ENCODE measurements at regions not wholly inside any gene's neighbourhood (a gene's known extent, or its start where the extent isn't known, plus 50 kb on each side); places are given as distances from the start of the nearest gene placed in this dataset.

DNA sequence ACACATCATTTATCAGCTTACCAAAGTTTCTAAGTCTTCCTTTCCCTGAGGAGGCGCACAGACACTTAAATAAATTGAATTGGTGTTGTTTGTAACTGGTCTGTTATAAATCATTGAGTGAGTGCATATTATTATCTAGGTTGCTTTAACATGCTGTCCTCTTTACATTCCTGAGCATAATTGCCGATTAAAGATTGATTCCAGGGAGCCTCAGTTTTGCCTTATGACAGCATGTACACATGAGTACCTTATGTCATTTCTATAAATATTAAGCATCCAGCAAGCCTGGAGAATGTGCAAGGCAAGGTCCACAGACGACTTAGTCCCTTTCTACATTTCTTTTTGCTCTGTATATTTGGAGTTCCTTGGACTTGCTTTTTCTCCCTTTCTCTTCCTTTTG lies 177.9 kb upstream of the STEAP4 start:
- ChIA-PET CTCF (interaction anchor here (1.5 kb wide), 1 partner anchor 27 kb away, joined by 3 read pairs; no protein-coding TSS in a partner anchor), POLR2A (no interaction called here)
- TF ChIP-seq GATA2 (IDR thresholded peaks at IDR 0.05; ENCODE audit: insufficient read depth, insufficient read length, low read depth, low read length) (no peak), EZH2 (IDR thresholded peaks at IDR 0.05; ENCODE audit: borderline replicate concordance, low read depth, low read length, severe bottlenecking) (no peak), FOS (IDR thresholded peaks at IDR 0.05; ENCODE audit: borderline replicate concordance, insufficient read depth, low read length) (no peak), JUN (IDR thresholded peaks at IDR 0.05; ENCODE audit: borderline replicate concordance, insufficient read depth, insufficient read length, low read depth) (no peak)
- TF ChIP-seq, protein P1, sequence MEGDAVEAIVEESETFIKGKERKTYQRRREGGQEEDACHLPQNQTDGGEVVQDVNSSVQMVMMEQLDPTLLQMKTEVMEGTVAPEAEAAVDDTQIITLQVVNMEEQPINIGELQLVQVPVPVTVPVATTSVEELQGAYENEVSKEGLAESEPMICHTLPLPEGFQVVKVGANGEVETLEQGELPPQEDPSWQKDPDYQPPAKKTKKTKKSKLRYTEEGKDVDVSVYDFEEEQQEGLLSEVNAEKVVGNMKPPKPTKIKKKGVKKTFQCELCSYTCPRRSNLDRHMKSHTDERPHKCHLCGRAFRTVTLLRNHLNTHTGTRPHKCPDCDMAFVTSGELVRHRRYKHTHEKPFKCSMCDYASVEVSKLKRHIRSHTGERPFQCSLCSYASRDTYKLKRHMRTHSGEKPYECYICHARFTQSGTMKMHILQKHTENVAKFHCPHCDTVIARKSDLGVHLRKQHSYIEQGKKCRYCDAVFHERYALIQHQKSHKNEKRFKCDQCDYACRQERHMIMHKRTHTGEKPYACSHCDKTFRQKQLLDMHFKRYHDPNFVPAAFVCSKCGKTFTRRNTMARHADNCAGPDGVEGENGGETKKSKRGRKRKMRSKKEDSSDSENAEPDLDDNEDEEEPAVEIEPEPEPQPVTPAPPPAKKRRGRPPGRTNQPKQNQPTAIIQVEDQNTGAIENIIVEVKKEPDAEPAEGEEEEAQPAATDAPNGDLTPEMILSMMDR (IDR thresholded peaks at IDR 0.05; ENCODE audit: extremely low read depth in 1 of 2, insufficient read depth in 1 of 2, low read depth in 1 of 2, low read length in 2 of 2), result no peak
- no peak overlapping the region for H3K4me2 ChIP-seq (ENCODE audit: insufficient read depth, low read length)
- no peak overlapping the region for H2AFZ ChIP-seq (ENCODE audit: low read depth, low read length)
- intact Hi-C loops (cut with micrococcal nuclease) (no loop called here), dilution Hi-C loops (cut with MboI; ENCODE audit: extremely low pct_ligation_motif_present, low sequenced_read_pairs) (no loop called here)
- no peaks in the 10 kb centered on the region for H3K27me3 ChIP-seq (ENCODE audit: control insufficient read depth in 2 of 2, insufficient read depth in 2 of 2, low read length in 2 of 2)
- FAIRE-seq (no peak), DNase-seq (ENCODE audit: low read depth, low spot score) (no peak)
- H3K4me1 ChIP-seq (ENCODE audit: control insufficient read depth, extremely low read depth, insufficient read depth, low read length), result no peaks in the 10 kb centered on the region
- H3K4me3 ChIP-seq (replicated peaks in 1 of 3; ENCODE audit: insufficient read depth in 1 of 3, low read depth in 1 of 3, low read length in 3 of 3), result no peak overlapping the region
- no peaks in the 10 kb centered on the region for H3K9me3 ChIP-seq (replicated peaks; ENCODE audit: control insufficient read depth, insufficient read depth, low read length)
- no peaks in the 10 kb centered on the region for H3K79me2 ChIP-seq (ENCODE audit: control insufficient read depth, insufficient read depth, low read length)
- H3K27ac ChIP-seq (ENCODE audit: insufficient read depth, low read depth, low read length), result no peak overlapping the region
- H3K9me1 ChIP-seq (replicated peaks; ENCODE audit: control insufficient read depth, extremely low read depth, insufficient read depth, low read length), result no peaks in the 10 kb centered on the region
- H3K36me3 ChIP-seq (ENCODE audit: control insufficient read depth in 2 of 2, extremely low read depth in 1 of 2, insufficient read depth in 2 of 2, low read length in 2 of 2), result no peaks in the 10 kb centered on the region
- H3K9ac ChIP-seq (replicated peaks; ENCODE audit: extremely low read depth, insufficient read depth, low read length), result no peak overlapping the region
- no TSS peak for BruUV-seq (replicated peaks)
- no peaks in the 10 kb centered on the region for H4K20me1 ChIP-seq (replicated peaks; ENCODE audit: control insufficient read depth, extremely low read depth, insufficient read depth, low read length)

- Histone ChIP-seq H2AFZ (ENCODE audit: low read depth, low read length) (no peak overlapping the region), H3K27ac (ENCODE audit: insufficient read depth, low read depth, low read length) (no peak overlapping the region), H3K4me2 (ENCODE audit: insufficient read depth, low read length) (no peak overlapping the region), H3K79me2 (ENCODE audit: control insufficient read depth, insufficient read depth, low read length) (no peaks in the 10 kb centered on the region), H3K4me3 (replicated peaks in 1 of 3; ENCODE audit: insufficient read depth in 1 of 3, low read depth in 1 of 3, low read length in 3 of 3) (no peak overlapping the region), H3K9me3 (replicated peaks; ENCODE audit: control insufficient read depth, insufficient read depth, low read length) (no peaks in the 10 kb centered on the region), H3K4me1 (ENCODE audit: control insufficient read depth, extremely low read depth, insufficient read depth, low read length) (no peaks in the 10 kb centered on the region), H3K9ac (replicated peaks; ENCODE audit: extremely low read depth, insufficient read depth, low read length) (no peak overlapping the region), H3K36me3 (ENCODE audit: control insufficient read depth in 2 of 2, extremely low read depth in 1 of 2, insufficient read depth in 2 of 2, low read length in 2 of 2) (no peaks in the 10 kb centered on the region), H3K9me1 (replicated peaks; ENCODE audit: control insufficient read depth, extremely low read depth, insufficient read depth, low read length) (no peaks in the 10 kb centered on the region), H3K27me3 (ENCODE audit: control insufficient read depth in 2 of 2, insufficient read depth in 2 of 2, low read length in 2 of 2) (no peaks in the 10 kb centered on the region), H4K20me1 (replicated peaks; ENCODE audit: control insufficient read depth, extremely low read depth, insufficient read depth, low read length) (no peaks in the 10 kb centered on the region)
- dilution Hi-C loops (cut with MboI; ENCODE audit: extremely low pct_ligation_motif_present, low sequenced_read_pairs) (no loop called here), intact Hi-C loops (cut with micrococcal nuclease) (no loop called here)
- ChIA-PET POLR2A (no interaction called here), CTCF (interaction anchor here (1.1 to 1.3 kb wide), 2 partner anchors 14 to 19 kb away, joined by 3 read pairs; no protein-coding TSS in a partner anchor)
- BruUV-seq (replicated peaks), result no TSS peak
- TF ChIP-seq, protein P1 (IDR thresholded peaks at IDR 0.05; ENCODE audit: extremely low read depth in 1 of 2, insufficient read depth in 1 of 2, low read depth in 1 of 2, low read length in 2 of 2), result no peak
- FAIRE-seq, result no peak
- no peak for DNase-seq (ENCODE audit: low read depth, low spot score)
Observed at GRCh38 chr7:88480896-88481295, 174.2 kb upstream of the STEAP4 start.
